GM18502 (cell line): ENCODE measurements at regions not wholly inside any gene's neighbourhood (a gene's known extent, or its start where the extent isn't known, plus 50 kb on each side); places are given as distances from the start of the nearest gene placed in this dataset.
"Not testable (repeated sequence)": the region's sequence is repeated elsewhere in the genome, so short reads cannot be mapped to it uniquely, and the experiment has no call there.

Experiments used
- ATAC-seq: cut with Tn5 transposase; IDR thresholded peaks from one replicate; pipeline ENCODE4 v1.9.1; 2021; ENCODE audit warnings: mild to moderate bottlenecking; ENCODE audit not compliant: unreplicated experiment, poor library complexity

DNA sequence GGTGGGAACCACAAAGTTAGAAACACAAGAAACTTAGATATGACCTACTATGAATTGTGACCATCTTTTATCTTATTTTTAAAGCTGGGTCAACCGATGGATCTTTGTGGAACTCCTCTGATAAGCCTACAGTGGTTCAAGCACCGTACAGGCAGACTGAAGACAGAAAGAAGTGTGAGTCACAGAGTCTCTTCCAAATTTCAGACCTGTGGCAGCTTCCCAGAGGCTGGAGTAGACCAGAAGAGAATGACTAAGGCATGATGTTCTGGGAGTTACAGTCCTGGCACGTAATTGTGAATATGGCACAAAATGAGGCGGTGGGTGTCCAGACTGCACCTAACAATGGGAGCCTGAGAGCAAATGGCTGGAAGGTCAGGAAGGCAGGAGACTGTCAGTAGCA is 70.0 kb downstream of the LMO4 start:
- no peak for ATAC-seq

DNA sequence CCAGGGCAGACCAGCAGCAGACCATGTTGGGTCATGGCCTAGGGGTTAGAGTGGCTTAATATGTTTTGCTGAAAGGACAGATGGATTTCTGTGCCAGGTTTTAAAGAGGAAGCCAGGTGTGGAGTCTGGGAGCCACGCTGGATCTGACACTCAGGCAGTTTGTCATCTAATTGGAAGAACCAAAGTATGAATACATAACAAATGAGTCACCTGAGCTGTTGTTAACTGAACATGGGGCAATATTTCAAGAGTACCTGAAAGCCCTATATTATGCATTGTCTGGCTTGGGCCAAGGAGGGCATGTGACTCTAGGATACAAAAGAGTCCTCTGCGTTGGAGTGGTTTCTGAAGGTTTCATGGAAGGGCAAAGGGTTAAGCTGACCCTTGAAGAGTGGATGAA is 70.6 kb downstream of the LMO4 start:
- ATAC-seq: no peak

DNA sequence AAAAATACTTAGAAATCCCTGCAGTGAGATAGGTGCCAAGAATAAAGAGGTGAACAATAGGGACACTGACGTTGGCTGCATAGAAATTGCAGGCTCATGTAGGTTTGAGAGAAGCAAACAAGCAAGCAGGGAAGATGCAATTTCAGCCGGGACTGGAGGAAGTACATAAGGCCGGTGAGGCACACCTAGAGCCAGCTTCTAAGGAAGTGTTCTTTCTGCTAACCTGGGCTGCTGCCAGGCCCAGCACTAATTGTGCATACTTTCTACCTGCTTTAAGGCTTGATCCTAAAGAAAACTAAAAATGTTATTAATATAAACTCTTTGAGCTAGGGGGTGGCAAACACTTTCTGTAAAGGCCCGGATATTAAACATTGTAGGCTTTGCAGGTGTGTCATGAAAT is 71.0 kb downstream of the LMO4 start:
- no peak for ATAC-seq

GRCh38 chr1:87400813-87401212 is 72.1 kb downstream of the LMO4 start:
- no peak for ATAC-seq

DNA sequence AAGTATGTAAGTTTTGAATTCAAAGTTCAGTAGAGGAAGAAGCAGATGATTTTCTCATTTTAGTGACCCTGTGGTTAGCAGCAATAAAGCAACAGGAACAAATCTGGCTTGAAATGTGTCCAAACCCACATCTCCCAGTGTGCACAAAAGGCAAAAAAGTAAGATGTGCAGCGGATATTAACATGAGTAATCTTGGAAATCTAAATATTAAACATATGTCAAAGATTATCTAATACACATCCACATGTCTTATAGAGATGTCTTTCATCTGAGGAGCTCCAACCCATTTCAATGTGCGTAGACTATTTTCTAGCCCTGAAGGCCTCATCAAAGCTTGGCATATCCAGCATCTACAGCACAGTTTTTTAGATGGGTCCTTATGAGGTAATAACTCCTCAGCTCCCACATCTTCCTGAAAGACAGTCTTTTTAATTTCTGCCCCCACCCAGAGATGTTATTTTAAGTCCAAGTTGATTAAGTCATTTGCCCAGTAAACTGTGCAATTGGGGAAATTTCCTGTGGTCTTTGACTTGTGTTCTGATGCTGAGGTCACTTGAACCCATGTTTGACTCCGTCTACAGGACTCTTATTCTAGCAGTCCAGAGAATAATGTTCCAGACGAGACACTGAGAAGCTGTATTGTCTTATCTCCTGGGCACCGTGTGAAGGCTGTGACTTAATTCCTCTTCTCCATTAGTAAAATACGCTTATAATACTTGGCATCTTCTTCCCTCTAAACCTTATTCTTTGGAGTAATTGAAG is 73.7 kb downstream of the LMO4 start:
- no peak for ATAC-seq

GRCh38 chr1:87403061-87403820 is 74.6 kb downstream of the LMO4 start:
- no peak for ATAC-seq

- ATAC-seq: peak; percentile 77
Measured at GRCh38 chr1:87404296-87404695, 75.6 kb downstream of the LMO4 start.

DNA sequence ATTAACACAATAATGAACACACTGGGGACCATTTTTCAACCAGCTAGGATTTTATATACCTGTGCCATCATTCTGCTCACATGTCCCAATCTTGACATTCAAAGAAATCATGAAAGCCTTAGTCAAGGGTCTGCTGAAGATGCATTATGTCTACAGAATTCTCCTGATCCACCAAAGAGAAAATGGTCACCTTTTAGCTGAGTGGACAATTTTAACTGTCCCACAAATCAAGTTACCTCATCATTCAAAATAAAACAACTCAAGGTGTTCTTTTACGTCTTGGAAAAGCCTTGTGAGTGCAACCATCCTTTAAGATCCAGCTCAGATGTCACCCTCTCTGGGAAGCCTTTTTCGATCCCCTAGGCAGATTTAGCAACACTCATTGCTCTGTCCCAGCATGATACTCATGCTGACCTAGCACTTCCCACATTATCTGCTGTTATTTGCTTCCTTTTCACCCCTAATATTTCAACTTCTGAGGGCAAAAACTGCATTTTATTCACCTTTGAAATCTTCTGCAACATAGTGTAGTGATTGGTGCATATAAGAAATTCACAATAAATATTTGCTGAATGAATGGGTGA is 80.1 kb downstream of the LMO4 start:
- ATAC-seq: no peak

DNA sequence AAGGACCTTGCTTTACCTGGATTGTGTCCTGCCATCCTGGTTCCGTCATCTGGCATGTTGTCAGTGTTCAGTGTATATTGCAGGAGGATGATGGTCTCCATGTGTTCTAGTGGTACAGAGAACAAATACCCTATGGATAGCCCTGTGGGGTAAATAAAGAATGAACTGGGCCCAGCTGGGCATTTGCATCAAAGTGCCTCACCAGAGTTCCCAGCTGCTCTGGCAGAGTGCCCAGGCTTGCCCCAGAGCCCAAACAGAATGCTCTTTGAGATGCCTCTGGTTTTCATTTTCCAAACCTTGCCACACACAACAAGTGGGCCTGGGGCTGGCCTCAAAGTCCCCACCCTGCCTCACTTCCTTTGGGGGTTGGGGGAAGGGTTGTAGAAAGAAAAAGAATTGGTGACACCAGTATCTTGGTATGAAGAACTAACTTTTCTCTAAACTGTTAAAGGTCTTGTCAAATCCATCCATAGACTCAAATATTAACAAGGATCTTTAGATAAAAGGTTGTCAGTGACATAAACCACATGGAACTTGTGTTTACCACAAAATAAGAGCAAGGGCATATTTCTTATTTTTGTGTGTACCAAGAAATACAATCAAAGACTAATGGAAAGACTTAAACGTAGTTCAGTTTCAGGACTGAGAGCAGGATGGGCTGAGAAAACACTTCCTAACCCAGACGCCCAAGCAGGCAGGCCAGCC is 82.2 kb downstream of the LMO4 start:
- peak; percentile 58 for ATAC-seq

- ATAC-seq: not testable (repeated sequence)
Measured at GRCh38 chr1:87413846-87414245, 85.2 kb downstream of the LMO4 start.

DNA sequence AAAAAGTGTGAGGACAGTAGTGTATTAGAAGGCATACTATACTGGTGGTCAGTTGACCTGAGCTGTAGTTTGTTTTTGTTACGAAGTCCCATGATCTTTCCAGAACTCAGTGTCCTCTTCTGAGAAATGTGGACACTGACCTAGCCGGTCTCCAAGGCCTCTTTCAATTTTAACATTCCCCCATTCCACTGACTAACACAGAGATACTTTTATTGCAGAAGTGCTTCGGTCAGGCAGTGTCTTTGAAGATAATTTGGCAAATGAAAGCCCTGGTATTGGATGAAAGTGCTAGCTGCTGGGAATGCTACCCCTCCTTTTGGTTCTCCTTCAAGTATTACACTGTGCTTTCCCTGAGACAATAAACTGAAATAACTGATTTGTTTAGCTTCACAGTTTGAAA is 89.4 kb downstream of the LMO4 start:
- ATAC-seq: no peak

GRCh38 chr1:87421809-87422208 is 93.1 kb downstream of the LMO4 start:
- ATAC-seq: no peak

GRCh38 chr1:87424541-87424940 is 95.9 kb downstream of the LMO4 start:
- no peak for ATAC-seq

- ATAC-seq: no peak
Measured at GRCh38 chr1:87426463-87427249, 98.0 kb downstream of the LMO4 start.

DNA sequence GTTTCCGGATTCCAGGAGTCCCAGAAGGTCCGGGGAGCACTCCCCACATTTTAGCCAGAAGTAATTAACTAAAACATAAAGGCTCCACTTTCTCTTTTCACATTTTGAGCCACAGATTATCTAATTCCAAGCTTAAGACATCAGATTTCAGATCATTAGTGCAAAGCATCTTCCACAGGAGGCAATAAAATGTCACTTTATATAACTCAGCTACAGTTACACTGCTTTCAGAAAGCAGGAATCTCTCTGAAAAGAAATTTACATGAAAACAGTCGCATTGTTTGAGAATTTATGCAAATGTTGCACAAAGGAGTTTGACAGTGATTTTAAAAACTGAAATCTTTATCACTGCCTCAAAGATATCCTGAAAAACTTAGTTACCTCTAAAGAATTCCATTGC is 99.7 kb downstream of the LMO4 start:
- ATAC-seq: no peak

- ATAC-seq: no peak
Measured at GRCh38 chr1:87428883-87429282, 100.2 kb downstream of the LMO4 start.

DNA sequence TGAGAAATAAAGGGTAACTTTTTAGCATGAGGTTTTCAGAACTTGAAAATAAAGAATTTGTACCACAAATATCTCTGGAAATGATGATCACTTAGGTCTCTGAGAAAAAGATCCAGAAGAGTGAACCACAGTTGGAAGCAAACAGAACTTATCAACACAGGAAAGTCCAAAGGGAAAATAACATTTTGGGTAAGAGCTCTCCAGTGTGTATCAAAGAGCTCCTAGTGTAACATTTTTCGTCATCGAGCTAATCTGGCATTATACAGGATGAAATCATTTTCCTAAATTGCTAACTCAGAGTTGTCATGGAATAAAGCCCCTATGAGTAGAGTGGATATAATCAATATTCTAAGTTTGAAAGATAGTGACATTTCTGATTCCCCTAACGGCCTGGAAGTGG is 104.0 kb downstream of the LMO4 start:
- ATAC-seq: no peak

DNA sequence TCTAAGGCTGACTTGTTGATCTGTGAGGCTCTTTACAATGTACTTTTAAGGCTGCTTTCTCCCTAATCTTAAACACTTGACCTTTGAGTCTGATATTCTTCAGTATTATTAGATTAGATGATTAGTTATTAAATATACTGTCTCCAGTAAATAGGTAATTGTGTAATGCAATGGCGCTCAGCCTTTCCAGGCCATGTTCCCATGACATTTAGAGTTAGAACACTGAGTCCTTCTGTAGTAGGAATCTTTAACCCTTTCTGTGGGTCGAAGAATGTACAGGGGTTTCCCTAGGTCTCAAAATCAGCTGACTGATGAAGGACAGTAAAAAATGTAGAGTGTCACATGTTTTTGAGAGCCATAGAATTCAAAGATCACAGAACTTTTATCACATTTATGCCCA is 104.4 kb downstream of the LMO4 start:
- ATAC-seq: not testable (repeated sequence)

DNA sequence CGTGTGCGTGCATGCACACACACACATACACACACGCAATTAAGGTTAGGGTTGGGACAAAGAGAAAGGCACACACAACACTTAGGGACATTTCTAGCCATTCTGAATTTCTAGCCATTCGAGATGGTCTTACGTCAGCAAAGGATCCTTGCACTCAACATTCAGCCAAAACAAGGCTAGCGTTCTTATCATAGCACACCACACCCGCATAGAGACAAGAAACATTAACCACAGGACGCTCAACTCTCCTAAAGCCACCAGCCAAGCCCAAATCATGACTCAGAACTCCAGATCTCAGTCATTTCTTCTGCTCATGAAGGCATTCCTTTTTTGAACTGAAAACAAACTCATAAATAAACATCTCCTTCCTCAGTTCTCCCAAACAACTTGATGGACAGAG is 106.8 kb downstream of the LMO4 start:
- ATAC-seq: no peak

- ATAC-seq: not testable (repeated sequence)
Measured at GRCh38 chr1:87436115-87436514, 107.4 kb downstream of the LMO4 start.
